ENCODE measurements at regions not wholly inside any gene's neighbourhood (a gene's known extent, or its start where the extent isn't known, plus 50 kb on each side); places are given as distances from the start of the nearest gene placed in this dataset.

- CTCF ChIA-PET (ENCODE audit: unreplicated experiment) = no interaction called here
- H3K4me1 ChIP-seq (ENCODE audit: insufficient read depth, low read length, poor library complexity, severe bottlenecking) = no peaks in the 10 kb centered on the region
These were observed 192.0 kb downstream of the IRX1 start for GRCh38 chr5:3787604-3788003.

GRCh38 chr5:3789519-3790193 is 194.0 kb downstream of the IRX1 start:
- POLR2A ChIA-PET = no interaction called here
- DNase-seq (ENCODE audit: low spot score) = no peak
- H4K20me1 ChIP-seq (ENCODE audit: insufficient read depth, low read length) = no peaks in the 10 kb centered on the region
- H3K27ac ChIP-seq (ENCODE audit: low read depth, low read length, poor library complexity, severe bottlenecking) = no peak overlapping the region
- TF ChIP-seq EZH2phosphoT487 (IDR thresholded peaks at IDR 0.05; ENCODE audit: borderline replicate concordance, low read depth, low read length) = no peak
- no peak for TF ChIP-seq CTCF (conservative IDR thresholded peaks at IDR 0.05; ENCODE audit: low read length)
- CTCF ChIA-PET (ENCODE audit: unreplicated experiment) = no interaction called here
- no peak overlapping the region for H3K4me2 ChIP-seq (ENCODE audit: low read length)
- intact Hi-C loops (cut with micrococcal nuclease; ENCODE audit: unreplicated experiment) = no loop called here
- H2AFZ ChIP-seq (ENCODE audit: low read length) = no peak overlapping the region
- BruUV-seq (replicated peaks) = no TSS peak
- H3K4me3 ChIP-seq (ENCODE audit: low read depth, low read length, poor library complexity, severe bottlenecking) = no peak overlapping the region
- H3K9me3 ChIP-seq (ENCODE audit: low read length) = no peaks in the 10 kb centered on the region
- no peaks in the 10 kb centered on the region for H3K36me3 ChIP-seq (ENCODE audit: insufficient read depth, low read length)
- H3K9me2 ChIP-seq (ENCODE audit: insufficient read depth, low read length) = no peaks in the 10 kb centered on the region
- no peaks in the 10 kb centered on the region for H3K79me2 ChIP-seq (ENCODE audit: insufficient read depth, low read depth, low read length)
- no peaks in the 10 kb centered on the region for H3K4me1 ChIP-seq (ENCODE audit: insufficient read depth, low read length, poor library complexity, severe bottlenecking)

More at GRCh38 chr5:3787604-3788003, 192.0 kb downstream of the IRX1 start:
- TF ChIP-seq EZH2phosphoT487 (IDR thresholded peaks at IDR 0.05; ENCODE audit: borderline replicate concordance, low read depth, low read length) (no peak), CTCF (conservative IDR thresholded peaks at IDR 0.05; ENCODE audit: low read length) (no peak)
- Histone ChIP-seq H3K36me3 (ENCODE audit: insufficient read depth, low read length) (no peaks in the 10 kb centered on the region), H3K9me2 (ENCODE audit: insufficient read depth, low read length) (no peaks in the 10 kb centered on the region), H3K4me3 (ENCODE audit: low read depth, low read length, poor library complexity, severe bottlenecking) (no peak overlapping the region), H3K27ac (ENCODE audit: low read depth, low read length, poor library complexity, severe bottlenecking) (no peak overlapping the region), H3K79me2 (ENCODE audit: insufficient read depth, low read depth, low read length) (no peaks in the 10 kb centered on the region), H4K20me1 (ENCODE audit: insufficient read depth, low read length) (no peaks in the 10 kb centered on the region), H3K9me3 (ENCODE audit: low read length) (no peaks in the 10 kb centered on the region), H2AFZ (ENCODE audit: low read length) (no peak overlapping the region), H3K4me2 (ENCODE audit: low read length) (no peak overlapping the region)
- intact Hi-C loops (cut with micrococcal nuclease; ENCODE audit: unreplicated experiment) = no loop called here
- POLR2A ChIA-PET = no interaction called here
- no TSS peak for BruUV-seq (replicated peaks)
- no peak for DNase-seq (ENCODE audit: low spot score)

GRCh38 chr5:3793162-3793561 is 197.5 kb downstream of the IRX1 start:
- TF ChIP-seq EZH2phosphoT487 (IDR thresholded peaks at IDR 0.05; ENCODE audit: borderline replicate concordance, low read depth, low read length) (no peak), CTCF (conservative IDR thresholded peaks at IDR 0.05; ENCODE audit: low read length) (no peak)
- Histone ChIP-seq H3K4me3 (ENCODE audit: low read depth, low read length, poor library complexity, severe bottlenecking) (no peak overlapping the region), H3K4me1 (ENCODE audit: insufficient read depth, low read length, poor library complexity, severe bottlenecking) (no peaks in the 10 kb centered on the region), H3K4me2 (ENCODE audit: low read length) (no peak overlapping the region), H2AFZ (ENCODE audit: low read length) (no peak overlapping the region), H3K27ac (ENCODE audit: low read depth, low read length, poor library complexity, severe bottlenecking) (no peak overlapping the region), H4K20me1 (ENCODE audit: insufficient read depth, low read length) (no peaks in the 10 kb centered on the region), H3K9me3 (ENCODE audit: low read length) (no peaks in the 10 kb centered on the region), H3K36me3 (ENCODE audit: insufficient read depth, low read length) (no peaks in the 10 kb centered on the region), H3K79me2 (ENCODE audit: insufficient read depth, low read depth, low read length) (no peaks in the 10 kb centered on the region), H3K9me2 (ENCODE audit: insufficient read depth, low read length) (no peaks in the 10 kb centered on the region)
- CTCF ChIA-PET (ENCODE audit: unreplicated experiment) = no interaction called here
- no peak for DNase-seq (ENCODE audit: low spot score)
- intact Hi-C loops (cut with micrococcal nuclease; ENCODE audit: unreplicated experiment) = no loop called here
- POLR2A ChIA-PET = no interaction called here
- BruUV-seq (replicated peaks) = no TSS peak

Data from OCI-LY7 (cell line).